OCI-LY7 (cell line): ENCODE measurements at regions not wholly inside any gene's neighbourhood (a gene's known extent, or its start where the extent isn't known, plus 50 kb on each side); places are given as distances from the start of the nearest gene placed in this dataset.

Experiments
- BruUV-seq: library from RNA; stranded (reverse); fragments of 400-500 nt; replicated peaks from 2 replicates; lab custom pipeline; 2021; lab: Mats Ljungman, UMichigan
- CTCF ChIA-PET: fragments of 300-600 bp; sonication (Branson Sonifier 250); formaldehyde crosslinking; loops from one replicate; lab custom pipeline; 2022; ENCODE audit warnings: antibody characterized with exemption; ENCODE audit not compliant: unreplicated experiment; lab: Charles Lee
- POLR2A ChIA-PET: fragments of 300-600 bp; sonication (Branson Sonifier 250); formaldehyde crosslinking; loops from one replicate; lab custom pipeline; 2022; ENCODE audit warnings: antibody characterized with exemption; lab: Charles Lee
- DNase-seq: peaks from one replicate; pipeline ENCODE4 v3.0.0-alpha.2; 2015; ENCODE audit warnings: low spot score
- H2AFZ ChIP-seq: fragments of 200-600 bp; sonication (generic), shearing (Covaris generic); 2 replicates; pipeline ENCODE4 v1.6.1; 2014; ENCODE audit warnings: mild to moderate bottlenecking, antibody characterized with exemption, low read length, moderate library complexity
- H3K27ac ChIP-seq: fragments of 200-600 bp; sonication (generic); 2 replicates; pipeline ENCODE4 v1.5.1; 2014; ENCODE audit warnings: mixed run types, low read depth, mild to moderate bottlenecking, moderate library complexity, low read length, inconsistent platforms; ENCODE audit not compliant: poor library complexity, severe bottlenecking
- H3K36me3 ChIP-seq: fragments of 200-600 bp; sonication (generic); 2 replicates; pipeline ENCODE4 v1.6.1; 2014; ENCODE audit warnings: mild to moderate bottlenecking, antibody characterized with exemption, low read length, moderate library complexity, mixed read lengths; ENCODE audit not compliant: insufficient read depth
- H3K4me1 ChIP-seq: fragments of 200-600 bp; sonication (generic); 2 replicates; pipeline ENCODE4 v1.5.1; 2014; ENCODE audit warnings: mild to moderate bottlenecking, low read length; ENCODE audit not compliant: insufficient read depth, poor library complexity, severe bottlenecking
- H3K4me2 ChIP-seq: fragments of 200-600 bp; sonication (generic); 2 replicates; pipeline ENCODE4 v1.6.1; 2014; ENCODE audit warnings: mild to moderate bottlenecking, low read length
- H3K4me3 ChIP-seq: fragments of 200-600 bp; sonication (generic); 2 replicates; pipeline ENCODE4 v1.5.1; 2014; ENCODE audit warnings: mild to moderate bottlenecking, low read depth, low read length; ENCODE audit not compliant: poor library complexity, severe bottlenecking
- H3K79me2 ChIP-seq: fragments of 200-600 bp; sonication (generic); 2 replicates; pipeline ENCODE4 v1.6.1; 2016; ENCODE audit warnings: low read depth, mild to moderate bottlenecking, low read length, moderate library complexity, mixed read lengths; ENCODE audit not compliant: insufficient read depth
- H3K9me2 ChIP-seq: fragments of 200-600 bp; sonication (generic); 2 replicates; pipeline ENCODE4 v1.6.1; 2016; ENCODE audit warnings: mild to moderate bottlenecking, low read length, mixed read lengths; ENCODE audit not compliant: insufficient read depth
- H3K9me3 ChIP-seq: fragments of 200-600 bp; sonication (generic); 2 replicates; pipeline ENCODE4 v1.6.1; 2014; ENCODE audit warnings: mild to moderate bottlenecking, mixed run types, low read length, mixed read lengths
- H4K20me1 ChIP-seq: fragments of 200-600 bp; sonication (generic); 2 replicates; pipeline ENCODE4 v1.6.1; 2014; ENCODE audit warnings: mild to moderate bottlenecking, antibody characterized with exemption, low read length, moderate library complexity, mixed read lengths; ENCODE audit not compliant: insufficient read depth
- CTCF ChIP-seq: fragments of 200-600 bp; sonication (generic); conservative IDR thresholded peaks from 2 replicates; pipeline ENCODE4 v1.5.1; 2014; ENCODE audit warnings: mild to moderate bottlenecking, antibody characterized with exemption, low read length, moderate library complexity, mixed read lengths
- EZH2phosphoT487 ChIP-seq: fragments of 200-600 bp; sonication (generic); IDR thresholded peaks from 2 replicates; pipeline ENCODE4 v1.6.1; 2018; ENCODE audit warnings: low read depth, borderline replicate concordance, mild to moderate bottlenecking, mixed run types, antibody characterized with exemption, low read length, moderate library complexity, mixed read lengths
- intact Hi-C: fragments of 100-400 bp; cut with micrococcal nuclease; formaldehyde crosslinking; loops from one replicate; pipeline ENCODE4 v1.10.0; 2022; ENCODE audit not compliant: unreplicated experiment

GRCh38 chr14:30496852-30497251, 62.1 kb upstream of the G2E3 start:
- Histone ChIP-seq H3K4me3 (no peak overlapping the region), H3K9me2 (no peaks in the 10 kb centered on the region), H3K4me2 (no peak overlapping the region), H2AFZ (no peak overlapping the region), H3K9me3 (no peaks in the 10 kb centered on the region), H3K4me1 (no peaks in the 10 kb centered on the region), H4K20me1 (no peaks in the 10 kb centered on the region), H3K79me2 (no peaks in the 10 kb centered on the region), H3K36me3 (no peaks in the 10 kb centered on the region), H3K27ac (no peak overlapping the region)
- TF ChIP-seq EZH2phosphoT487 (no peak), CTCF (no peak)
- ChIA-PET CTCF (no interaction called here), POLR2A (interaction anchor here (0.7 kb wide), 1 partner anchor 905 kb away, joined by 3 read pairs; no protein-coding TSS in a partner anchor)
- BruUV-seq = no TSS peak
- no peak for DNase-seq
- intact Hi-C loops = no loop called here

DNA sequence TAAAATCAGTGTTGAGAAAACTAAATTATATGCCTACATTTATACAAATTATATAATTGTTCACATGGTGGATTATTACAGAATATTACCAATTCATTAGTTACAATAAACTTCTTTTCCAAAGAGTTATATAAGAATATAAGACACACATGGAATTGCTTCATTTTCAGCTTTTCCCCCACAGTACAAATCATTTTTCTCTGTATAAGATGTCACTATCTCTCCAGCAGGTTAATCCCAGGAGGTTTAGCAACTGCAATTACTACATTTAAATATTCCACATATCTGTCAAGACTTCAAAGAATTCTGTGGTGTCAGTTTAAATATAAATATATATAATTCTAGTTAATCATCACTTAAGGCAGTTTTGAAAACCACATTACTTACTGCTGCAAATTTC, 59.6 kb upstream of the G2E3 start:
- Histone ChIP-seq H3K4me1 (no peaks in the 10 kb centered on the region), H3K79me2 (no peaks in the 10 kb centered on the region), H3K9me2 (no peaks in the 10 kb centered on the region), H3K4me2 (no peak overlapping the region), H3K9me3 (no peaks in the 10 kb centered on the region), H2AFZ (no peak overlapping the region), H4K20me1 (no peaks in the 10 kb centered on the region), H3K27ac (no peak overlapping the region), H3K4me3 (no peak overlapping the region), H3K36me3 (no peaks in the 10 kb centered on the region)
- intact Hi-C loops = no loop called here
- ChIA-PET CTCF (no interaction called here), POLR2A (interaction anchor here (0.6 to 0.7 kb wide), 2 partner anchors 27 to 43 kb away, joined by 3 read pairs; no protein-coding TSS in a partner anchor)
- no peak for DNase-seq
- BruUV-seq = no TSS peak
- TF ChIP-seq EZH2phosphoT487 = no peak
- no peak for TF ChIP-seq CTCF

DNA sequence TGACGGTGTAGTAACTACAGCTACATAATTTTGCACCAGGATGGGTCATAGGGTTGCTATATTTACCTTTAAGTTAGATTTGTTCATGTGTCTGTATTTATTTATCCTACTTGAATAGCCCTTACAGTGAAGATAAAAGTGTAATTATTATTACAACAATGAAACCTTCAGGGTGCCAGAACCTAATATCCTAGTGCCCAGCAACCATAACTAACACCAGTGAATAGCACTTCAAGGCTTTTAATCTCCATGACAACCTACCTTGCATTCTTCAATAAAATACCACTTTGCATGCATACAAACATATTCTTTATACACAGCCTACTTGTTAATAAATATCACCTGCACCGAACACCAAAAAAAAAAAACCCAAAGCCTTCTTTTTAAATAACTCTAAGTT, 58.7 kb upstream of the G2E3 start:
- Histone ChIP-seq H3K27ac (no peak overlapping the region), H4K20me1 (no peaks in the 10 kb centered on the region), H3K4me3 (no peak overlapping the region), H3K4me1 (no peaks in the 10 kb centered on the region), H2AFZ (no peak overlapping the region), H3K4me2 (no peak overlapping the region), H3K9me2 (no peaks in the 10 kb centered on the region), H3K79me2 (no peaks in the 10 kb centered on the region), H3K36me3 (no peaks in the 10 kb centered on the region), H3K9me3 (no peaks in the 10 kb centered on the region)
- intact Hi-C loops = no loop called here
- TF ChIP-seq CTCF (no peak), EZH2phosphoT487 (no peak)
- BruUV-seq = no TSS peak
- ChIA-PET CTCF (no interaction called here), POLR2A (interaction anchor here (0.6 kb wide), 1 partner anchor 42 kb away, joined by 3 read pairs; no protein-coding TSS in a partner anchor)
- no peak for DNase-seq
